GM12864 (cell line): ENCODE measurements at regions not wholly inside any gene's neighbourhood (a gene's known extent, or its start where the extent isn't known, plus 50 kb on each side); places are given as distances from the start of the nearest gene placed in this dataset.
"Not testable (repeated sequence)": the region's sequence is repeated elsewhere in the genome, so short reads cannot be mapped to it uniquely, and the experiment has no call there.

ENCODE experiments used
- DNase-seq: peaks from one replicate; pipeline ENCODE4 v3.0.0-alpha.2; 2011; ENCODE audit warnings: low read depth
- H3K4me3 ChIP-seq: 2 replicates; pipeline ENCODE4 v1.5.1; 2011; ENCODE audit warnings: mild to moderate bottlenecking, low read depth, low read length, control low read depth
- CTCF ChIP-seq: IDR thresholded peaks from 2 replicates; pipeline ENCODE4 v1.5.1; 2011; ENCODE audit warnings: low read depth, mild to moderate bottlenecking, moderate library complexity, low read length, control low read depth, inconsistent platforms; ENCODE audit errors: missing control alignments

GRCh38 chr11:134940441-134941126 lies 528.5 kb upstream of the B3GAT1 start:
- DNase-seq, result no peak
- no peak for TF ChIP-seq CTCF
- no peak overlapping the region for H3K4me3 ChIP-seq

DNA sequence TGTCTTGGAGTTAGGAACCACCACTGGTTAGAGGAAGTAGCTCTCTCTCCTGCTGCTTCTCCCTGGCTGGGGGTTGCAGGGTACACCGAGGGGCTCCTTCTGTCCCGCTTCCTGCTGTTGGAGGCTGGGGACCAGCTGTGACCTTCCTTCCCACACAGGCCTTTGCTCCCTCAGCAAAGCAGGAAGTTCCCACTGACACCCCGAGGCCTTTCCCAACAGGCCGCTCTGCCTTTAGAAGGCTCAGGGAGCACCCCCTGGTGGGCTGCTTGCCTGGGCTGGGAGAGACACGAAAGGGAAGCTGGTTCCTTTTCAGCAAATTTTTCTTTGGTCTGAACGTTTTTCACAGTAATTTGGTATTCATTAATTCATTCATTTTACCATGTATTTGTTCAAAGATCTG lies 527.9 kb upstream of the B3GAT1 start:
- no peak for TF ChIP-seq CTCF
- DNase-seq, result no peak
- H3K4me3 ChIP-seq, result no peak overlapping the region

DNA sequence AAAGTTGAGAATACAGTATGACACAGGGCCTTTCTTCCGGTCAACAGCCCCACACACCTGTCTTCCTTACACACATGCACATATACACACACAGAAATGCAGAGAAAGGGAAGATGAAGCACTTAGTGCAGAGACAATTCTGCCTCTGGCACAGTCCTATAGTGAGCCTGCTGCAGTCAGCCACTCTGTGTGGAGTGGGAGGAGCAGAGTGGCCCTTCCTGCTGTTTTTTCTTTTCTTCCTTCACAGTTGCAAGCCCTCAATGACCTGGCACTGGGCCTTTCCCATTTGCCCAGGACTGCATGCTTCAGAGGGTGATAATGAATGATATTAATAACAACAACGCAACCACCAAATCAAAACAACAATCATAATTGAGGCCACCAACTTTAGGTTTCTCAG lies 527.0 kb upstream of the B3GAT1 start:
- no peak overlapping the region for H3K4me3 ChIP-seq
- TF ChIP-seq CTCF, result no peak
- no peak for DNase-seq

DNA sequence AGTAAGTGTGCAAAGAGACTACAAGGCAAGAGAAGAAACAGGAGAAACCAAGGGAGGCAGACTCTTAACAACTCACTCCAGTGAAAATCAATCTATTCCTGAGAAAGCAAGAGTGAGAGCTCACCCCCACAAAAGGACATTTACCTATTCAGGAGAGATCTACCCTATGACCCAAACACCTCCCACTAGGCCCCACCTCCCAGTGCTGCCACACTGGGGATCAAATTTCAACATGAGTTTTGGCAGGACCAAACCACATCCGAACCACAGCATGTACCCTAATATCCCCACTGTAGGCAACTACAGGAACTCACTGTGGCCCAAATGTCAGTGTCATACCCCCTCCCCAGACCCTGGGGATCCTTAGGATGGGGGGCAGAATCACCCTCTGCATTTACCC lies 526.2 kb upstream of the B3GAT1 start:
- DNase-seq, result no peak
- no peak overlapping the region for H3K4me3 ChIP-seq

DNA sequence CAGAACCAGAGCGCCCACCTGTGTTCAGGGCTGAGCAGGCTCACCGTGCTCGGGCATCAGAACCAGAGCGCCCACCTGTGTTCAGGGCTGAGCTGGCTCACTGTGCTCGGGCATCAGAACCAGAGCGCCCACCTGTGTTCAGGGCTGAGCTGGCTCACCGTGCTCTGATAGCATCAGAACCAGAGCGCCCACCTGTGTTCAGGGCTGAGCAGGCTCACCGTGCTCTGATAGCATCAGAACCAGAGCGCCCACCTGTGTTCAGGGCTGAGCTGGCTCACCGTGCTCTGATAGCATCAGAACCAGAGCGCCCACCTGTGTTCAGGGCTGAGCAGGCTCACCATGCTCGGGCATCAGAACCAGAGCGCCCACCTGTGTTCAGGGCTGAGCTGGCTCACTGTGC lies 525.2 kb upstream of the B3GAT1 start:
- H3K4me3 ChIP-seq, DNase-seq: not testable (repeated sequence)

More for the DNA sequence above, 526.2 kb upstream of the B3GAT1 start:
- no peak for TF ChIP-seq CTCF

GRCh38 chr11:134932761-134933160 lies 520.7 kb upstream of the B3GAT1 start:
- no peak for DNase-seq

GRCh38 chr11:134925432-134925831 lies 513.4 kb upstream of the B3GAT1 start:
- TF ChIP-seq CTCF, result no peak
- H3K4me3 ChIP-seq, result no peak overlapping the region
- no peak for DNase-seq

More at GRCh38 chr11:134932761-134933160, 520.7 kb upstream of the B3GAT1 start:
- H3K4me3 ChIP-seq, result no peak overlapping the region
- TF ChIP-seq CTCF, result no peak
